GM10266 (cell line): ENCODE measurements at regions not wholly inside any gene's neighbourhood (a gene's known extent, or its start where the extent isn't known, plus 50 kb on each side); places are given as distances from the start of the nearest gene placed in this dataset.

Experiments used
- DNase-seq: peaks from one replicate; pipeline ENCODE4 v3.0.0; 2012; ENCODE audit errors: extremely low spot score
- TF ChIP-seq, protein P1 (sequence below): IDR thresholded peaks from 2 replicates; pipeline ENCODE4 v1.5.1; 2012; ENCODE audit warnings: mild to moderate bottlenecking, low read depth; ENCODE audit not compliant: control insufficient read depth, insufficient read depth; ENCODE audit errors: missing control alignments

DNA sequence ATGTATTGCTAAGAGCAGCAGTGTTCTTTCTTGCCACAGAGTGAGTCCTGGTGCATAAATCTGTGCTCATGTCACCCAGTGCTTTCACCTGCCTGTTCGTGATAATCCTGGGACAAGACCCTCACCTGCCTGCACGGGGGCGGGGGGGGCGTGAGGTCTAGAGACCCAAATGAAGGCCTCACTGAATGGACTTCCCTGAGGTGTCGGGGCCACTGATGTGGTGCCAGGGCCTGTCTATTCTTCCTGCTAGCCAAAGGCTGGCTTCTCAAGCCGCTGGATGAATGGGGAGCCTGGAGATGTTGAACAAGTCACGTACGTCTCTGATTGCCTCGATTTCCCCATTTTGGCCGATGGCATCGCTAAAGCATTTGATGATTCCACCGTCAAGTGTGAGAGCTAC, 118.8 kb upstream of the IRF2BP2 start:
- DNase-seq, result no peak
- TF ChIP-seq, protein P1, sequence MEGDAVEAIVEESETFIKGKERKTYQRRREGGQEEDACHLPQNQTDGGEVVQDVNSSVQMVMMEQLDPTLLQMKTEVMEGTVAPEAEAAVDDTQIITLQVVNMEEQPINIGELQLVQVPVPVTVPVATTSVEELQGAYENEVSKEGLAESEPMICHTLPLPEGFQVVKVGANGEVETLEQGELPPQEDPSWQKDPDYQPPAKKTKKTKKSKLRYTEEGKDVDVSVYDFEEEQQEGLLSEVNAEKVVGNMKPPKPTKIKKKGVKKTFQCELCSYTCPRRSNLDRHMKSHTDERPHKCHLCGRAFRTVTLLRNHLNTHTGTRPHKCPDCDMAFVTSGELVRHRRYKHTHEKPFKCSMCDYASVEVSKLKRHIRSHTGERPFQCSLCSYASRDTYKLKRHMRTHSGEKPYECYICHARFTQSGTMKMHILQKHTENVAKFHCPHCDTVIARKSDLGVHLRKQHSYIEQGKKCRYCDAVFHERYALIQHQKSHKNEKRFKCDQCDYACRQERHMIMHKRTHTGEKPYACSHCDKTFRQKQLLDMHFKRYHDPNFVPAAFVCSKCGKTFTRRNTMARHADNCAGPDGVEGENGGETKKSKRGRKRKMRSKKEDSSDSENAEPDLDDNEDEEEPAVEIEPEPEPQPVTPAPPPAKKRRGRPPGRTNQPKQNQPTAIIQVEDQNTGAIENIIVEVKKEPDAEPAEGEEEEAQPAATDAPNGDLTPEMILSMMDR, result no peak

DNA sequence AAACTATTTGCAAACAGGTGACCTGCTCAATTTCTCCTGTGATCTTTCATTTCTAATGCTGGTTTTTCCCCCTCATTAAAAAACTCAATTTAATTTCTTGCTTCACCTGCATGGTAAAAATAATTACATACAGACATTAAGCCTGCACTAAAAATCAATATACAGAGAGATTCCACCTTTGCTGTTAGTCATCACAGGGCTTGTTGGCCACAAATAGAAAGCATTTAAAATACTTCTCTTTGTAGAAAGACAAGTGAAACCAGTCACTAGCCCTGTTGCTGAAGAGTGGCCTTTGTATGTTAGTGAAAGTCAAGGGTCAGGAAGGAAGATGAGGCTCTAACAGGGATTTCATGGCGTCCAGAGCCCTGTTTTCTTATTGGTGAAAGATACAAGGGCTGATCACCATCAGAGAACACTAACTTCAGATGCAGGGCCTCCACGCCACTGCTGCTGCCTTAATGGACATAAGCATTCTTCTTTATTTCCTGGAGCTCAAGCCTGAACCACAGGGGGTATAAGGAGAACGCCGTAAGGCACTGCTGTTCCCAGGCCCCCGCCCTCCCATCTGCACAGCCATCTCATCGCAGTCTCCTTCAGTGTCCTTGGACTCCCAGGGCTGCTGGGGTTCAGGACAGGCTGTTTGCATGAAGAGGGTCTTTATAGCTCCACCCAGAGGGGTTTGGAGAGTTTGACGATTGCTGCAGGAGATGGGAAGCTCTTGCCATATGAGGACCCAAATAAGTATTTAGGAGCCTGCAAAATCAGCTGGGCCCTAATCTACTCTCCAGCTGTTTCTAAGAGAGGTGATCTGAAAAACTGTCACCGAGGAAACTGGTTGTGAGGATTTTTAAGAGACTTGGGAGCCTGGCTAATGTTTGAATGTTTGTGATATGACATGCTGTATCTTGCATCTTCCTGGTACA, 117.3 kb upstream of the IRF2BP2 start:
- DNase-seq, result peak; percentile 57
- TF ChIP-seq, protein P1, result no peak

DNA sequence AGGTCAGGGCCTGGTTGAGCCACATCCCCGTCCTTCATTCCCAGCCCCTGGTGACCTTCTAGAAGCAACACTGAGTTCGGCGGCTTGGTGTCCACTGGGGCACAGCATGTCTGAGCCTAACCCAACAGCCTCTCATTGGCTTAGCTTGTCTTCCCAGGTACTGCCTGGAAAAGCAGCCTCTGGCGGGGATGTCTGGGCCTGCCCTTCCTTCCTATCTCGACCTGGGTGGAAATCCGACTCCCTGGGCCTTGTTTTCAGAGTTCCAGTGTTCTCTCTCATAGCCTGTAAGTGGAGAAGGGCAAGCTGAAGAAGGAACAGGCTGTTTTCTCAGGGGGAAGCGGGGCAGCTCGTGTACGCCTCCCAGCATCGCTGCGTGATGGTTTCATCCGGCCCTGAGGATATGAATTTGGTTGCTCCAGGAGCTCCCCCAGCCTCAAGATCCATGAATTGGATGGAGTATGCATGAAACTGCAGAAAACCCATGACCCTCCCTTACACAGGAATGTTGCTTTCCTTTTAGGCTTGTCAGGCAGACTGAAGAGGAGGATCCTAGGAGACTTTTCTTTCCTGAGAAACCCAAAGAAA, 116.5 kb upstream of the IRF2BP2 start:
- no peak for DNase-seq
- TF ChIP-seq, protein P1, result no peak

DNA sequence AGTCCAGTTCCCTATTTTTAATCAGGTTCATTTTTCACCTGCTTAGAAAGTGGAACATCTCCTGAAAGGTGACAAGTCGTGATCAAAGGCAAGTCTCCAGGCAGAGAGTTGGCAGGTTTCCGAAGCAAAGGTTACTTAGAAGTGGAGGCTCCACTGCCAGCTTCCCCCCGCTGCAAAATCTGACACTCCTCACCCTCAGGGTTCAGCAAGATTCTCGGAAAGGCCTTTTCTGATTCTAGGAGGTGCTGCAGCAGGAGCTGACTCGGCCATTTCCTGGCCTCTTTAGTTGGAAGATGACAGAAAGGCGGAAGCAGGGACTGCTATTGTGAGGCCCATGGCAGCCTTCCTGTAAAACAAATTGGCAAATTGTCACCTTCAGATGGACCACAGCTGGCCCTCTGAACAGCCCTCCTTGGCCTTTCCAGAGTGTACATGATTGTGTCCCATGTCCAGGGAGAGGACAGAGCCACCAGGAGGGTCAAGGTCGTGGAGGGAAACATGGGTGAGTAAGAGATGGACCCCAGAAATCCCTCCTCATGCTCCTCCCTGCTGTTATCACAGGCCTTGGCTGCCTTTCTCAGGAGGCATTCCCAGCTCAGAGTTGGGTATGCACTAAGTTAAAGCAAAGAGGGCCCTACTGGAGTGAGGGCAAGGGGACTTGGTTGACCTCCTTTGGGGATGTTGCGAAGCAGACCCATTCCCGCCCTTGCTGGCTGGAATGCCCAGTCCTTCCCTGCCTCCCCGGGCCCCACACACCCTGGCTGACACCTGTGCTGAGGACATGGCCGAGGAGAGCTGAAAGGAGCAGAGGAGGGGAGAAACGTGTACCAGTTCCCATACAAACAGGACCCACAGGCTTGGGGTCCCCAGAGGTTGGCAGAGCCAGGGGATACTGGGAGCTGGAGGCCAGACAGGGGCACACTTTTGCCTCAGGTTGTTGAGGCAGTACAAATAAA, 115.5 kb upstream of the IRF2BP2 start:
- no peak for DNase-seq

DNA sequence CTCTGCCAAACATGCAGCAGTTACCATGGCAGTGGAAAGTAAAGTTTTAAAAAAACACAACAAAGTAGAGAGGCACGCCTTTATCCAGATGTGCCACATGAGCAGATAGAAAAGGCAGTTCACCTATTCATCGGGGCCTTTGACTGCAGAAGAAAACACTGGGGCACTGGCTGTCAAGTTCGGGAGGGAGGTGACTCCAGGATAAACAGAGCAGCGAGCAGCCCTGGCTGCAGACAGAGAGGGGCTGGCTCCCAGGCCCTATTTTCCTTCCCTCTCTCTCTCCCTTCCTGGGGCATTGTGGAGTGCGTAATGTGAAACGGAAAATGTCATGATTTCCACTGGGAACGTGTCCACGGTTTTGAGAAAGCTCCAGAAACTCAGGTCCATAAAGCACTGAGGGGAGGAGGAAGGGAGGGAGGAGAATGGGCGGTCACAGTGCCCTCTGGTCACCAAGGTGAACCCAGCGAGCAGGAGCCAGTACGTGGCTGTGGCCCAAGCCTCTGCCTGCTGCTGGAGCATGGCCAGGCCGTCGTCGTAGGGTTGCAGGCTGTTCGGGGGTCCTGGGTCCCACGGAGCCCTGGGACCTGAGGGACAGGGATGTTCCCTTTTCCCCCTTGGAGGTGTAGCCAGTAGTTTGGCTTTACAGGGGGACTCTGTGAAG, 114.7 kb upstream of the IRF2BP2 start:
- TF ChIP-seq, protein P1, result no peak
- no peak for DNase-seq

More for the DNA sequence above, 115.5 kb upstream of the IRF2BP2 start:
- TF ChIP-seq, protein P1, result no peak

DNA sequence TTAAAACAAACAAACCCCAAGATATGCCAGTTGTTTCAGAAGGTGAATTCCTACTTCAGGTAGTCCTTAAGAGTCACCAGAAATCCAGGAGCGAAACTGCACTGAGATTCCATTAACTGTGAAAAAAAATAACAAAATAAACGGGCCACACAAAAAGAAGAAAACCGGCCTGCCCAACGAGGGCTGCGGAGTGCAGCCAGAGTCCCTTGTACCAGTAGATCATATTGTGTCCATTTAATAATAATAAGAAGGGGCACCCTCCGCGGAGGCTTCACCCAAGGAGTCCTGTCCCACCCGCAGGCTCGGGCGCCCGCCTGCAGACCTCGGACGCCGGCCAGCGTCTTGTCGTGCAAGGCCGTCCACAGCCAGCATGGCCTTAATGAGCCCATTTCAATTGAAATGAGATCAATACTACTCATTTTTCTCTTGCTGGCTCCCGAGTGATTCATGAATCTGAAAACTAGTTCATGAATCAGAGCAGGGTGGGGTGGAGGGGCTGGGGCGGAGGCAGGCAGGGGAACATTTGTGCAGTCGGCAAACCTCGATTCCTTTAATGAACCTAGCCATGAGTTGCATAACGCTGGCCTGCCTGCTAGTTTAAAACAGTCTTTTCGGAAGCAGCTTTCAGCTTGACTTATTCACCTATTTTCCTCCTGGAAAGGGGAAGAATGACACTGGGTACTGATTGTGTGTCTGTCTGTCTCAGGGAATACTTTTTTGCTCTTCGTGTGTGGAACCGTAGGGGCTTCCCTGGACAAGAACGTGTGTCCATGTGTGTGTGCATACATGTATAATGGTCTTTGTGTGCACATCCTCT, 113.1 kb upstream of the IRF2BP2 start:
- DNase-seq, result no peak
- TF ChIP-seq, protein P1, result no peak
